ENCODE measurements at regions not wholly inside any gene's neighbourhood (a gene's known extent, or its start where the extent isn't known, plus 50 kb on each side); places are given as distances from the start of the nearest gene placed in this dataset.

- DNase-seq (ENCODE audit: low read depth, low spot score) (no peak), ATAC-seq (no peak)
- CTCF ChIA-PET: no interaction called here
- no peak overlapping the region for H2AFZ ChIP-seq (ENCODE audit: low read depth, low read length, poor library complexity, severe bottlenecking)
- no peak for TF ChIP-seq EGR1 (IDR thresholded peaks at IDR 0.05; ENCODE audit: low read depth)
- no peak for TF ChIP-seq TCF7L2 (IDR thresholded peaks at IDR 0.05; ENCODE audit: borderline replicate concordance, extremely low read depth, insufficient read depth, insufficient read length)
- no peak for TF ChIP-seq YY1 (IDR thresholded peaks at IDR 0.05; ENCODE audit: extremely low read depth, insufficient replicate concordance, low read depth, low read length)
- TF ChIP-seq SIN3A (IDR thresholded peaks at IDR 0.05; ENCODE audit: low read depth): no peak
- no peak for TF ChIP-seq POLR2A (IDR thresholded peaks at IDR 0.05; ENCODE audit: borderline replicate concordance, extremely low read depth, insufficient read depth, insufficient read length)
- no peak for TF ChIP-seq ZFX (IDR thresholded peaks at IDR 0.05)
- no peak for TF ChIP-seq CEBPB (IDR thresholded peaks at IDR 0.05; ENCODE audit: low read depth)
- TF ChIP-seq ZNF274 (IDR thresholded peaks at IDR 0.05; ENCODE audit: low read depth, low read length): no peak
- no peak for TF ChIP-seq SRF (IDR thresholded peaks at IDR 0.05; ENCODE audit: low read depth)
- no peak for TF ChIP-seq SP1 (IDR thresholded peaks at IDR 0.05; ENCODE audit: low read depth)
- TF ChIP-seq ATF3 (IDR thresholded peaks at IDR 0.05): no peak
- no peak for TF ChIP-seq CTCF (IDR thresholded peaks at IDR 0.05 in 2 of 3, conservative IDR thresholded peaks at IDR 0.05 in 1 of 3; ENCODE audit: borderline replicate concordance in 1 of 3, insufficient read depth in 1 of 3, low read depth in 2 of 3, low read length in 2 of 3)
- TF ChIP-seq REST (IDR thresholded peaks at IDR 0.05; ENCODE audit: low read depth): no peak
- TF ChIP-seq EZH2phosphoT487 (IDR thresholded peaks at IDR 0.05; ENCODE audit: borderline replicate concordance): no peak
- no peak for TF ChIP-seq POLR2AphosphoS5 (IDR thresholded peaks at IDR 0.05; ENCODE audit: low read depth, low read length)
- TF ChIP-seq ELF1 (IDR thresholded peaks at IDR 0.05; ENCODE audit: borderline replicate concordance, low read depth): no peak
- TF ChIP-seq ZBTB33 (IDR thresholded peaks at IDR 0.05; ENCODE audit: extremely low read depth, insufficient replicate concordance, low read length): no peak
- TF ChIP-seq RAD21 (IDR thresholded peaks at IDR 0.05; ENCODE audit: low read depth): no peak
- H3K9me3 ChIP-seq (ENCODE audit: control insufficient read depth in 1 of 2, insufficient read depth in 1 of 2, low read depth in 1 of 2, low read length in 2 of 2): no peaks in the 10 kb centered on the region
- no peak overlapping the region for H3K4me2 ChIP-seq (ENCODE audit: low read length)
- no peak overlapping the region for H3K4me3 ChIP-seq (replicated peaks in 1 of 2; ENCODE audit: low read depth in 1 of 2, low read length in 2 of 2)
- BruUV-seq (replicated peaks): no TSS peak
- H3K27me3 ChIP-seq (ENCODE audit: insufficient read depth, low read length): no peaks in the 10 kb centered on the region
- no peaks in the 10 kb centered on the region for H4K20me1 ChIP-seq (ENCODE audit: insufficient read depth)
- H3K27ac ChIP-seq (ENCODE audit: low read depth, low read length): no peak overlapping the region
- RAD21 ChIA-PET (ENCODE audit: low non-redundant PET in 1 of 2, low total read pairs in 2 of 2, uncharacterized antibody in 2 of 2, unreplicated experiment in 2 of 2): no interaction called here
- H3K9me2 ChIP-seq (ENCODE audit: insufficient read depth): no peaks in the 10 kb centered on the region
- intact Hi-C loops (cut with micrococcal nuclease): no loop called here
- peaks cover 24 to 44% of the 10 kb centered on the region in 2 experiments for H3K4me1 ChIP-seq (ENCODE audit: control insufficient read depth in 1 of 2, insufficient read depth in 2 of 2, low read length in 2 of 2)
- H3K79me2 ChIP-seq (ENCODE audit: insufficient read depth, low read length): no peaks in the 10 kb centered on the region
- no peaks in the 10 kb centered on the region for H3K36me3 ChIP-seq (ENCODE audit: control insufficient read depth in 1 of 2, insufficient read depth in 2 of 2, low read length in 2 of 2)
- POLR2A ChIA-PET: no interaction called here
- no peak overlapping the region for H3K9ac ChIP-seq (ENCODE audit: low read length)
Measured at GRCh38 chr12:123066384-123066710, 84.5 kb downstream of the PITPNM2 start.

Data from HCT116 (cell line).